Breast epithelium (tissue), 3 donors: ENCODE measurements at regions not wholly inside any gene's neighbourhood (a gene's known extent, or its start where the extent isn't known, plus 50 kb on each side); places are given as distances from the start of the nearest gene placed in this dataset.

Experiments
- POLR2AphosphoS5 ChIP-seq, 3 donors: sonication (generic); formaldehyde crosslinking; IDR thresholded peaks; one replicate each; pipeline ENCODE4 v1.6.1; 2017; ENCODE audit warnings: antibody characterized with exemption in 3 of 3
- TF ChIP-seq, protein P1 (sequence below), 3 donors: fragments of 450-650 bp; IDR thresholded peaks; one replicate each; pipeline ENCODE4 v1.5.1; 2016 to 2017; ENCODE audit warnings: antibody characterized with exemption in 3 of 3, mild to moderate bottlenecking in 3 of 3, moderate library complexity in 3 of 3

DNA sequence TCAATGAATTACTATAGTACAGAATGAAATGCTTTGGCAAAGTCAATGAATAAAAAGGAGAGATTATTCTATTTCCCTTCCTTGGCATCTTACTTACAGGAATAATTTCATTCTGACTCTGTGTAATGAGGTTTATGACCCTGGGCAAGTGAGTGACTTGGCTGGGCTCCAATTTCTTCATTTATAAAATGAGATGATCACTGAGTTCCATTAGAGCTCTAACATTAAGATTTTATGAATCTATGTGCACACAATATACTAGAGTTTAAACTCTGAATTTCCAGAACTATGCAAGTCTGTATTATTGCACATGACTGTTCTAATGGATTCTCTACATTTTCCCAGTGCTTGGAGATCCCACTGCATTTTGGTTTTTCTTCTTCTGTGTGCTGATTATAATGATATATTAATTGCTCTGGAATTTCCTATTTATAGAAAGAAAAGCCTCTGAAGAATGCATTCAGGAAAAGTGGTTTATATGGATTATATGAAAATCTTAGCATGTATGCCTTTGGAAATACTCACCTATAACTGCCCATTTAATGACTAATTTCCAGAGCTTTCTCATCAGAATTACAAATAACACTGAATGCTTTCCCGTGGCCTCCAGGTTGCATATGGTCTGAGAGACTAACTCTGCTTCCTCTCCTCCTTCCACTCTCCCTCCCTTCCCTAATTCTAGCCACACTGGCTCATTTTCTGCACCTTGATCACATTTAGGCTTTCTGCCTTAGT lies 97.4 kb upstream of the CHRM3 start:
- TF ChIP-seq, protein P1, sequence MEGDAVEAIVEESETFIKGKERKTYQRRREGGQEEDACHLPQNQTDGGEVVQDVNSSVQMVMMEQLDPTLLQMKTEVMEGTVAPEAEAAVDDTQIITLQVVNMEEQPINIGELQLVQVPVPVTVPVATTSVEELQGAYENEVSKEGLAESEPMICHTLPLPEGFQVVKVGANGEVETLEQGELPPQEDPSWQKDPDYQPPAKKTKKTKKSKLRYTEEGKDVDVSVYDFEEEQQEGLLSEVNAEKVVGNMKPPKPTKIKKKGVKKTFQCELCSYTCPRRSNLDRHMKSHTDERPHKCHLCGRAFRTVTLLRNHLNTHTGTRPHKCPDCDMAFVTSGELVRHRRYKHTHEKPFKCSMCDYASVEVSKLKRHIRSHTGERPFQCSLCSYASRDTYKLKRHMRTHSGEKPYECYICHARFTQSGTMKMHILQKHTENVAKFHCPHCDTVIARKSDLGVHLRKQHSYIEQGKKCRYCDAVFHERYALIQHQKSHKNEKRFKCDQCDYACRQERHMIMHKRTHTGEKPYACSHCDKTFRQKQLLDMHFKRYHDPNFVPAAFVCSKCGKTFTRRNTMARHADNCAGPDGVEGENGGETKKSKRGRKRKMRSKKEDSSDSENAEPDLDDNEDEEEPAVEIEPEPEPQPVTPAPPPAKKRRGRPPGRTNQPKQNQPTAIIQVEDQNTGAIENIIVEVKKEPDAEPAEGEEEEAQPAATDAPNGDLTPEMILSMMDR (IDR thresholded peaks at IDR 0.05): no peak
- TF ChIP-seq POLR2AphosphoS5 (IDR thresholded peaks at IDR 0.05): no peak
